Ecto neural progenitor cell (in vitro differentiated cells): ENCODE measurements at regions not wholly inside any gene's neighbourhood (a gene's known extent, or its start where the extent isn't known, plus 50 kb on each side); places are given as distances from the start of the nearest gene placed in this dataset.

Experiments used
- DNase-seq: peaks from one replicate; pipeline ENCODE4 v3.0.0-alpha.2; 2018; ENCODE audit warnings: low spot score

- no peak for DNase-seq
Measured at GRCh38 chr2:40809156-40809555, 357.3 kb upstream of the SLC8A1 start.

GRCh38 chr2:40814616-40815015 is 362.7 kb upstream of the SLC8A1 start:
- no peak for DNase-seq

DNA sequence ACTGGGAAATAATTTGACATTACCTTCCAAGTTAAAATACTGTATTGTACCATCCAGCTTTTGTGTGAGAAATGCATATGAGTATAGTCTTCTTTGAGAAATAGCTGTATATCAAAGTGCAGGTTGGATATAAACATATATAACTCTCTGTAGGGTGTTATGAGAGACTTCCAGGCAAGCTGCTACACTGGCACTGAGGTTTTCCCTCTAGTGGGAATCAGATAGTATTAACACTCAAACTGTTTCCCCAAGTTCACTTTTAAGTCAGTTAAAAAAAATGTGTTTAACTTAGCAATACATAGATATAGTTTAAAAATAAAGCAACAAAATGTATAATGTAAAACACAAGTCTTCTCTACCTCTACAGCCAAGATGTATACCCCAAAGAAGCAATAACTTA is 368.4 kb upstream of the SLC8A1 start:
- no peak for DNase-seq

- DNase-seq = no peak
Measured at GRCh38 chr2:40823478-40823877, 371.6 kb upstream of the SLC8A1 start.

- DNase-seq = no peak
Measured at GRCh38 chr2:40824278-40824677, 372.4 kb upstream of the SLC8A1 start.

DNA sequence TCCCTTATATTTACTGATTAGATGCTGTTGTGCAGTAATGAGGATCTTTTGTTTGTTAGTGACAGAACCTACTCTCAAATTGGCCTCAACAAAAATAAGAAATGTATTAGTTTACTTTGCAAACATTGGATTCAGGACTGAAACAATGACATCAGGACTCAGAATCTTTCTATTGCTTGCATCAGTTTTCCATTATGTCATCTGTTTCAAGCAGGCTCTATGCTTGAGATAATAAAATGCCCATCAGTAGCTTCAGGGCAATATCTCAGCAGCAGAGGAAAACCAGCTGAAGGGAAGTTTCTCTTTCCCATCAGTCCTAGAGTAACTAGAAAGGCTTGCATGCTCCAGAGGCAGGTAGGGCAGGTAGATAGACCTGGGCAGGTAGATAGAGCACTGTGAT is 375.5 kb upstream of the SLC8A1 start:
- no peak for DNase-seq

DNA sequence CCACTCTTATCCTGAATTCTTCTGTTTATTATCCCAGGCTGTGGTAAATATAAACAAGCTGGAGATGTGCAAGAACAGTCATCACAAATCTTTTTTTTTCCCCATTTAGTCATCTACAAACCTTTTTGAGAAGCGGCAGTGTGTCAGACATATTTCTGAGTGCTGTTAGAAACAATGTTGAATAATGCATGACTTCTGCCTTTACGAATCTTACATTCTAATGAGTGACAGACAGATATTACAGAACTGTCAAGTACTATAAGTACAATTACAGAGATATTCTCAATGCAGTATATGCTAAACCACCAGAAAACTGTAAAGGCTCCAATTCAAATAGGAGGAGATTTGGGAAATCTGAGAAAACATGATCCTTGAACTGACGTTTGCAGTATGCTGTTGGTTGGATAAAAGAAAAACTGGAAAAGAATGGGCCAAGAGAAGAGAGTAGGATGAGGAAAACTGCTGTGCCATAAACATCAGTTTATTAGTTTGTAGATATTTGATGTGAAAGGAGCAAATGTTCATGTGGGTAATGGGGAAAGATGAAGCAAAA is 379.5 kb upstream of the SLC8A1 start:
- DNase-seq = no peak

DNA sequence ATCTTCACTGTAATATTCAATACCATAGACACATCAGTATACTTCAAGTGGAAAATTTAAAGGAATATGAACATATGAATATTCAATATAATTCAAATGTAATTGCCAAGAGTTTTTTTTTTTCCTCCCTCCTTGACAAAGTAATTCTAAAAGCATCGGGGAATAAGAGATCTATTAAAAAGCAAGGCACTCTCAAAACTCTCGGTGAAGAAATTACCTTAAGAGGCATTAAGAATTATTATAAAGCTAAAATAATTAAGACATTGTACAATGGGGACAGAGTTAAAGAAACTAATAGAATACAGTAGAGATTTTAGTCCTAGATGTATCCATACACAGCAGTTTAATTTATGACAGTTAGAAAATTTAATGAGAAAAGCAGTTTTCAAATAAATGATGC is 390.0 kb upstream of the SLC8A1 start:
- no peak for DNase-seq

- no peak for DNase-seq
Measured at GRCh38 chr2:40844353-40845277, 392.7 kb upstream of the SLC8A1 start.

DNA sequence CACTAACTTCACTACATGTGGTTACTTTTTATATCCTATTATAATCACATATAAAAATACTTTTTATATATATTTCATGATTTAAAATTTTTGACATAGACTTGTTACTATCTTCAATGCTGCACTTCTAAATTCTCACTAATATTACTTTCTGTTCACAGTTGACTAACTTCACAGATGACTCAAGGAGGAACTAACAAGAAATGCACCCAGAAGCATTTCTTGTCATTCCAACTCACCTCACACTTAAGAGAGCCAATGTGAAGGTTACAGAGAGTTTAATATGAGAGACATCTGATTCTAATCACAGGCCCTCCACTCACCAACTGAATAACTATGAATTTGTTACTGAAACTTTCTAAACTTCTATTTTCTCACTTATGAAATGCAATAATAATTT is 399.8 kb upstream of the SLC8A1 start:
- no peak for DNase-seq

DNA sequence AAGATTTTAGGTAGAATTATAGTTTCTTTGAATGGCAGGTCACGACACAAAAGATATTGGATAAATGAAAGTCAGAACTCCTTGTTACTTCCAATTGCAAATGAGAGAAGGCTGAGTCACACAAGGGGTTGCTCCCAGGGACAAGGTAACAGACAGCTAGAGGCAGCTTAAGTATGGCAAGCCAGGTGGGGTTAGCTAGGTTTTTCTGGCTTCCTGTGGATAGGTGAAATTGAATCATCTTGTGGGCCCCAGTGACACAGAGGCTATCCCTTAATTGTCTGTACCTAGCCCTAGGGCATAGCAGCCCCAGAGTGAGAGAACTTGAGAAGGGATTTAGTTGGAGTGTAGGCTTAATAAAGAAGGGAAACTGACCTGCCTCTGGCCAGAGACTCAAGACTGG is 407.7 kb upstream of the SLC8A1 start:
- DNase-seq = no peak

DNA sequence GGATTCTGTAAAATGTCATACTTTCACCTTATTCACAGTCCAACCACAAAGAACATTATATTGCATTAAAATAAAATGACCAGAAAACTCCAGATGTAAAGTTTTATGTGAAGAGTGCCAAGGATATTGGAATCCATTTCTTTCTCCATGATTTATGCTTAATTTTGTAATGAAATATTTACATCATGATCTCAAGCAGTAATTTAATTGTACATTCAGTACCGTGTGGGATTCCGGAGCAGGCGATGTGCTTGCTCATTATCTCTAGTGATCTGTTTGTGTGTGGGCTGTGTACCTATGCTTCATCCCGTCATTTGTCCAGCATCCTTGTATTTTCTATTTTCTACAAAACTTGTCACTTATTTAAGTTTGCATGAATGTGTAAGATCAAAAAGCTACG is 415.9 kb upstream of the SLC8A1 start:
- no peak for DNase-seq

- no peak for DNase-seq
Measured at GRCh38 chr2:40872580-40872979, 420.7 kb upstream of the SLC8A1 start.

DNA sequence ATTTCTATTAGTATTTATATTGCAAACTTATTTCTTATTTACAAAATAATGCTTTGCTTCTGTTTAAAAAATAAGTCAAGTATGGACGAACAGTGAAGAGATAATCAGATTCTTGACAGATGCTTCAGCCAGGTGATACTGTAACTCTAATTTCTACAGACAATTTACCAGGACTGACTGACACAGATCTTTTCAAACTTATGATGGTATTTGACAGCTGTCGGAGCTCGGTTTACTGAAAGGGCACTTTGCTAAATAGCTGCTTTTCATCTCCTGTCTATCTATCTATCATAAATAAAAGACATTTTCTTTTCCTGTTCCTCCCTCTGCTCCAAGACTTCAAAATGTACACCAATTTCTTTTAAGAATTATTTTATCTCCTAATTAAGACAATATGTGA is 422.5 kb upstream of the SLC8A1 start:
- no peak for DNase-seq

- no peak for DNase-seq
Measured at GRCh38 chr2:40877734-40878288, 425.9 kb upstream of the SLC8A1 start.

GRCh38 chr2:40879305-40879704 is 427.4 kb upstream of the SLC8A1 start:
- DNase-seq = no peak

DNA sequence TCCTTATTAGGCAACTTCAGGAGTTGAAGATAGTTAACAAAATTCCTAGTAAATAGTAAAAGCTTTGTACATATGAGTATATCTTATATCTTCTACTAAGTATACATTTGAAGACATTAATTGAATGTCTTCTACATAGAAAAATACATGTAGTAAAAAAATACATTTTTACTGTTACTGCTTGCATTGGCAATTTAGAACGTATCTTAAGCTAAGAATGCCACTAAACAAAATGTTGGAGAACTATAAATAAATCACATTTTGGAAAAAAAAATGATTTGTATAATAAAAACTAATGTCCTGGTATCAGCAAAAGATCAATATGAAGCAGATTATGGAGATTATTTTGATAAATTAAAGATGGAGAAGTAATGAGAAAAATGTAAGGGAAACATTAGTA is 434.2 kb upstream of the SLC8A1 start:
- DNase-seq = no peak

DNA sequence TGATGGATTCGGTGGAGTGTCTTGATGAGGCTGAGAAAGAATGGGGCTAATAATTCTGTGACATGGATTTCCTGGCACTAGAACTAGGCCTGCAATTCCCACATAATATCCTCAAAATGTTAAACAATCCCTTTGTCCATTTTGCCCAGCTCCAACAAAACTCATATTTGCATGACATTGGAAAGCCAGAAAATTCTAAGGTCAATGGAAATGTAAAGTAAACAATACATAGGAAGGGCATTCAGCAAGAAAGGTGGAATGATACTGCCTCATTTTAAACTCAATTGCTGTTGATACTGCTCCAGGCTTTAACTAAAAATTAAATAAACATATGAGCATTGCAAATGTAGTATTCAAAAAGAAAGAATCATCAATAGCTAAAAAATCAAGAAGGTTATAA is 434.8 kb upstream of the SLC8A1 start:
- DNase-seq = no peak

- no peak for DNase-seq
Measured at GRCh38 chr2:40896358-40896757, 444.5 kb upstream of the SLC8A1 start.

DNA sequence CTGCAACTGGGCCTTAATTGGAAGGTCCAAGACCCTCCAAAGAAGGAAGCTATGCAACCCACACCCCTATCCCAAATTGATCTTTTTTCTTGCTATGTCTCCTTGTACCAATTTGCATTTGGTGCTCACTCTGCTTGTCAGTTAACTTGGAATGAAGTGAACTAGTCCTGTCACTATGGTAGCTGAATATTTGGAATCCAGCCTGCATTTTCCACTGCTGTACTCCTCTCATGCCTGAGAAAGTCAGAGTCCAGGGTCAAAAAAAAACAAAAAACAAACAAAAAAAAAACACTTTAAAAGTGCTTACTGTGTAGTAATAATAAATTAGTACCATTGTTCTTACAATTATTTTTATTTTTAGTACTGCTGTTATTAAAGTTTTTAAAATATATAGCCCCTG is 462.8 kb upstream of the SLC8A1 start:
- DNase-seq = no peak

GRCh38 chr2:40915651-40916050 is 463.8 kb upstream of the SLC8A1 start:
- DNase-seq = no peak

GRCh38 chr2:40935349-40935748 is 483.5 kb upstream of the SLC8A1 start:
- no peak for DNase-seq

DNA sequence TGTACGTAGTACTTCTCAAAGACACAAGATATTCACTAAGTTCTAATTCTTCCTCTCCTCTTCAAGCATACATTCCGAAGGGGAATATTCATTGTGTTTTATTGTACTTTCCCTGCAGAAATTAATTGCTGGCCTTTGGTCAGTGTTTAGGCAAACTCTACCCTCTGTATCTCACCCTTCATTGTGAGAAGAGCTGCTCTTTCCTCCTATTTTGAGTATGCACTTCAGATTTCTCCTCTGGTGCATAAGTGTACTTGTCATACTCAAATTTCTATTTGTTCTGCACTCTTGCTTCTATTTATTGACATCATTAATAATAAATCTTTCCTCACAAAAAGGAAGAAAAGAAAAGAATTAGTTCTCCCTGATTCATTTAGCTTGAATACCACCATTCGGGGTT is 485.4 kb upstream of the SLC8A1 start:
- DNase-seq = no peak

- DNase-seq = no peak
Measured at GRCh38 chr2:40953341-40953740, 501.5 kb upstream of the SLC8A1 start.
